GM21360 (cell line): ENCODE measurements at regions not wholly inside any gene's neighbourhood (a gene's known extent, or its start where the extent isn't known, plus 50 kb on each side); places are given as distances from the start of the nearest gene placed in this dataset.

Source experiments
- ATAC-seq: cut with Tn5 transposase; IDR thresholded peaks from one replicate; pipeline ENCODE4 v1.9.1; 2021; ENCODE audit warnings: mild to moderate bottlenecking, moderate library complexity; ENCODE audit not compliant: unreplicated experiment

DNA sequence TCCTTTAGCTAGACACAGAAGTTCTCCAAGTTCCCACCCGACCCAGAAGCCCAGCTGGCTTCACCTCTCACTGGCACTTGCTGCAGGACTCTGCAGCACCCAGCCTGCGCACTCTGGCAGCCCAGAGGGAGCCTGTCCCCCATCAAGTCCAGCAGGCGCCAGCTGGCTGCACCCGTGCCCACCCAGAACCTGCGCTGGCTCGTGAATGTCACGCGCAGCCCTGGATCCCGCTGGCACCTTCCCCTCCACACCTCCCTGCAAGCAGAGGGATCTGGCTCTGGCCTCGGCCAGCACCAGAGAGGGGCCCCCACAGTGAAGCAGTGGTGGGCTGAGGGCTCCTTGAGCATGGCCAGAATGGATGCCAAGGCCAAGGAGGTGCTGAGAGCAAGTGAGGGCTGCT lies 187.6 kb upstream of the HAND2 start:
- ATAC-seq: no peak

DNA sequence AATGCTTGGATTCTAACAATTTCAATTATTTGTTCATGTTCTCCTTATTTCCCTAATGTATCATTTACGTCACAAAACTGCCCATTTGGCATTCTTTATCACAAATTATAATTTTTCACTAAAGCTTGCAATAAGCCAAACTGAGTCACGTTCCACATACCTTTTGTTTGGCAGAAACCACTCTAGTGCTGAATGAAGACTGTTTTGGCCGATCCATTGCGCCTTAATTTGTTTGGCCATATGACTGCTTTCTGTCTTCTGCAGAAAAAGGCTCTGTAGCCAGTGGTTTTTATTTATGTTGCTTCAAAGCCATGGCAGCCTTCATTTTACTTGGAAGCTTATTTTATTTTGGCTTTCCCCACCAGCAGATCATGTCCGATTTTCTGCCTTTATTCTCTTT lies 184.4 kb upstream of the HAND2 start:
- no peak for ATAC-seq

DNA sequence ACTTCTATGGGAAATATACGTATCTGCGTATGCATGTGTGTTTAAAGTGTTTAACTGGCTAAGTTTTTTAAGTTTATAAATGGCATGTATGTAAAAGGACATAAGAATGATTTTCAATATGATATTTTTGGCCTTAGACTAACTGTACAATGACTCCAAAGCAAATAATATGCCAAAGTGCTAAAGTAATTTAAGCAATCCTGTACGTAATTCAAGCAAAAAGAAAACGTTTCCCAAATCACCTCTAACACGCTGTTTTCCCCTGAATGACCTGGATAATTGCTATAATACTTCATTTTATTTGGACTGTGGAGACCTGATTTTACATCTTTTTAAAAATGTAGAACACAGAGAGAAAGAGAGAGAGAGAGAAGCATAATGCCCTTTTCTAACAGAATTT lies 183.0 kb upstream of the HAND2 start:
- ATAC-seq: no peak

DNA sequence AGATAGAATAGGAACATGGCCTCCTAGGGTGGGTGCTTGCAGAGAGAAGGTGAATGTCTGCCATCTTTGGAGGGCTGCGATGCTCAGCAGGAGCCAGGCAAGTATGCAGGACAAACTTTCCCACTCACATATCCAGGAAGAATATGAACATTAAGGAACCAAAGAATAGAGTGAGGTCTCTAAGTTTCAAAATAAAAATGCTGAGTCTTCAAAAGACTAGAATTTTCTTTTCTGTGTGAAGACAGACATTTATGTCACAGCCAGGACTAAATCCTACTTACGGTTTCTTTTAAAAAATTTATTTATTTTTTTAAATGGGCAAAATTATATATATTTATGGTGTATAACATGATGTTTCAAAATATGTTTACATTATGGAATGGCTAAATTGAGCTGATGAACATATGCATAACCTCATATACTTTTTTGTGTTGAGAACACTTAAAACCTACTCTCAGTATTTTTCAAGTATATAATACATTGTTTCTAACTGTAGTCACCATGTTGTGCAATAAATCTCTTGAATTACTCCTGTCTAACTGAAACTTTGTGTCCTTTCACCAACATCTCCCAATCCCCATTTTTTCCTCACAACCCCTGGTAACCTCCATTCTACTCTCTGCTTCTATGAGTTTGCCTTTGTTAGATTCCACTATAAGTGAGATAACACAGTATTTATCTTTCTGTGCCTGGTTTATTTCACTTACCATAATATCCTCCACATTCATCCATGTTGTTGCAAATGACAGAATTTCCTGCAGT lies 177.8 kb upstream of the HAND2 start:
- no peak for ATAC-seq

DNA sequence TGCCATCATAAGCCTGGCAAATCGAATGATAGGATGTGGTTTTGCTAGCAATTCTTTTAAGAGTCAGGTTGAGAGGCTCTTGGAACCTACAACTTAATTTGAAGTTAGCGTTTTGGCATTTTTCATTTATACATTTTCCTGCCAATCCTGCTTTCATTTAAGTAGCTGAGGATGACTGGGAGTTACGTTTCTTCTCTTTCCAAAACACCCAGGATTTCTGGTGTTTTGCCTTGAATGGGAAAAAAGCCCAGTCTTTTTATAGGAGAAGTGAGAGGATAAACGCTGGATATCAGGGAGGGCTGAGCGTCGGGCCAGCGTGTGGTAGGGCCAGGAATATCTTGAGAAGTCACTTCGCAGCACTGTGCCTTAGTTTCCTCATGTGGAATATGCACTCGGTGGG lies 174.2 kb upstream of the HAND2 start:
- ATAC-seq: no peak

DNA sequence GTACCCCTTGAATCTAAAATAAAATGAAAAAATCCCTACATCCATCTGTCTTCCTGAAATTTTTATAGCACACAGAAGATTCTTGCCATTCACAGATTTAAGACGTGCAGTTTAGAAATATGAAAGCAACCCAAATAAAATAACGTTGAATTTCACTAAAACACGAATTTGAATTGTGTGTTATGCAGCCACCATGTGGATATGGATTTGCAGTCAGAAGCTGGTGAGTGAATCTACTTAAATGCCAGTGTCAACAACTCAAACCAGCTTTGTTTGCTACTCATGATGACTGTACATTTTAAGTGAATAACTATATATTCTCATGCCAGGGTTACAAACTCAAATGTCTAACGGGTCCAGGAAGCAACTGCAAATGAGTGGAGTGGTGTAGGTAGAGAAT lies 173.0 kb upstream of the HAND2 start:
- no peak for ATAC-seq

DNA sequence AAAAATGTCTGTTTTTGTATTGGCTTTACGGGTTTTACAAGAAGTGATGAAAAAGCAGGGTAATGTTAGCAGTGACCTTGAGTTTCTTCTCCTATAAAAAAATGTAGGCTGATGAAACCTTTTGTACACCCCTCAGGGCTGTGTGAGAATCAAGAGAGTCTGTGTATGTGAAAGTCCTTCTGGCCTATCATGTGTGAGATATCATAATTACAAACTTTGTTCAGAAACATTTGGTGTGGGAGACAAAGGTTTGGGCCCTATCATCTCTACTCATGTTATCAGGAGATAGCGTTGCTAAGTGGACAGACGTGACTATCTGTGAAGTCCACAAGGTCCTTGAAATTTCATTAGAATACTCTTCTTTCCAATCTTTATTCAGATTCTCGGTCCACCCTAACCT lies 170.6 kb upstream of the HAND2 start:
- no peak for ATAC-seq

DNA sequence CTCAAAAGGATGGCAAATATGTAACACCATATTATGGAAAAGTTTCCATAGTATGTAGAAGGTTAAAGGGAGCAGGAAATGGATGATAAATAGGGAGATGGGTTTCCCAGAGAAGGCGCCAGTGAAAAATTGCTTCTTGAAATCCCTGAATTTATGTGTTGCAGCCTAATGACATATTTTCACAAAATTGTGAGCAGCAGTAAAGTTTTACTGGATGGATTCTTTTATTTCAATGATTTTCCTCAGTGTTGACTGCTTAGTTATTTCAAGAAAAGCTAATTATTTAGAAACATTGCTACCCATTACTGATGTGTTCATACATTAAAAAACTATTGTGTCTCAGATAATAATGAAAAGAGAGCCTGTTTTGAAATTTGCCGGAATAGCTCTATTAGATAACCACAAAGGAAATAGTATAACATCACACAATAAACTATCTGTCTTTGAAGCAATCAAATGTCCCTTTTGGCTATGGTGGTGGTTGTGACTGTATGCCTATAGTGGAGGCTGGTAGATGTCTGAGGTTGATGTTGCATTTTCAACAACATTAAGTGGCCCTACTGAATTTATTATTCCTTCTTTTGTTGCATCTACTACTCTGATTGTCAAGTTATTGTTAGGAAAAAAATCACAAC lies 169.9 kb upstream of the HAND2 start:
- no peak for ATAC-seq

DNA sequence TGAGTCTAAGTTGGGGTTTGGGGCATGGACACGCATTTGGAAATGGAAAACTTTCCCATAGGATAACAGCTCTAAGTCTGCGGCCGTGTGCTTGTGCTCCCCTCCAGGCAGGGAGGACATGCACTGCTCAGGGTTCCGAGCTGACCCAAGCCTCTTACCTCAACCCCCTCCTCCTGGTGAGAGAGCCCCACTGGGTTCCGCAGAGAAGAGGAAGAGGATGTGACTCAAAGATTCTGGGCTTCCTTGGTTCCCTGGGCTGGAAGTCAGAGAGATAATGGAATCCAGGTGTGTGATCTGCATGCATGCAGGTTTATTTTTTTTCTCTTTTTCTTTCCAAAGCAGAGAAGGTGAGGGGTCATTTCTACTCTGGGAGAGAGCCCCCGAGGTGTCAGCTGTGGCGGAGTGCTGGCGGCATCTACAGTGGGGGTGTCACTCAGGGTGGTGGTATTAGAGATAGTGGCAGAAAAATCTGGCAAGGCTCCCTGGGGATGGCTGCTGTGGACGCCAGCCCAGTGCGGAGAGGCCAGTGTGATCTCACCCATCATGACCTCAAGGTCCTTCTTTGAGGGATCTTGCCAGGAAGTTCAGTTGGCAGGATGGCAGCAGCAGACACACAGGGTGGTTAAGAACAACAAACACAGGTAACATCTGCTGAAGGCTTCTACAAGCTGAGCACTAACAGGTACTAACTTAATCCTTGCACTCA lies 168.7 kb upstream of the HAND2 start:
- no peak for ATAC-seq

DNA sequence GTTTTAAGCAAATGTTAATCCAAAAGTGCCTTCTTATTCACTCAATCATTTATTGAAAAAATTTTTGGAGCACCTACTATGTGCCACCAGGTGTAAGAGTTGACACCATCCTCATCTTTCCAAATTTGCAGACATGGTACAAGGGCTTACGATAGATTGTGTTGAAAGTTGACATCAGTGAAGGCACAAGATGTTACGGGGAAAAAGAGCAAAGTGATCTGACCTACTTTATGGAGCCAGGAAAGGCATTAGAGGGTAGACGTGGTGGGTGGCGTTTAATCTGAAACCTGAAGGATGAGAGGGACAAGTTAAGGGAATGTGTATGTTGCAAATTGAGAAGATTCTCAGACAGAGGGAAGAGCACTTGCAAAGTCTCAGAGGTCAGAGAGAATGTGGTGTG lies 167.8 kb upstream of the HAND2 start:
- no peak for ATAC-seq

DNA sequence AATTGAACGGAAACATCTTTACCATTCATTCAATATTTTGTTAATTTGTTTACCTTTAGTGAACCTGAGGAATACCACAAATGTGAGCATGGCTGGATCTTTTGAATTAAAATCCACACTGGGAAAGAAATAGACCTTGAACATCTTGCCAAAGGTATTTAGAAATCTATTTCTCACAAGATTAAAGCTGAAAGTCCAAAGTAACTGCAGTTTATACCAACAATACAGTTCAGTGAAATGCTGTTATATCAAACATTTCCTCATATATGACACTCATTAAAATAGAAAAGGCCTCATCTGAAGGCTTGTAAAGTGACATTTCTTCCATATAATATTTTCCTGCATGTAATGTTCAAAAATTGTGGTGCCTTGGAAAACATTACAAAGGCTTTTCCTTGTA lies 166.5 kb upstream of the HAND2 start:
- ATAC-seq: no peak

DNA sequence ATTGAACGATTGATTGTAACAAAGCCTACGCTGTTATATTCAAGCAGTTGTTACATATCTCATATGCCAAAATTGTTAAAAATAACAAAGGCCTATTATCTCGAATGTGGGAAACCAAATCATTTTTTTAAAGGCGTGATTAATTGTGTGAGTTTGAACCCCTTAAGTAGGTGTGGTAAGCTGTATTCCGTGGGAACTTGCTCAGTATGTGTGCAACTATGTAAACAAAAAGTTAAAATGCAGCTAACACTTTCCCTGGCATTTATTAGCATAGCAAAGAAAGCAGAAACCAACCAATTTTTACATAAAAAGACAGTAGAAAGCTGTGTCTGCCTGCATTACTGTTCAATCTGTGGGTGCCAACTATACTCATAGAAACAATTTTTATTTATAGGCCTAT lies 166.0 kb upstream of the HAND2 start:
- no peak for ATAC-seq

DNA sequence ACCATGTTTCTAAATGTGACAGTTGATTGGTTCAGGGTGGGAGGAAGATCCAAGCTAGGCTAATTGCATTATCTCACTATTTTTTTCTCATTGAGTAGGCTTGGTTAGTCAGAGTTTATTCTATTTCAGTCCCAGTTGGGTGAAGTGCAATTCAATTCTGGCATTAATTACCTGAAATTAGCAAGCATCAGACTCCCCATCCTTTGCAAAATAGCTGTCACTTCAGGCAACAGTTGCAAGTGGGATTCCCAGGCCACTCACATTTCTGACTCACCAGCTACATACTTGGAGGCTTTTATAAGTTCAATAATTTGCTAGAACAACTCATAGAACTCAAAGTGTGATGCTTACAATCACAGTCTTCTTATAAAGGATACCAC lies 155.8 kb upstream of the HAND2 start:
- ATAC-seq: no peak

DNA sequence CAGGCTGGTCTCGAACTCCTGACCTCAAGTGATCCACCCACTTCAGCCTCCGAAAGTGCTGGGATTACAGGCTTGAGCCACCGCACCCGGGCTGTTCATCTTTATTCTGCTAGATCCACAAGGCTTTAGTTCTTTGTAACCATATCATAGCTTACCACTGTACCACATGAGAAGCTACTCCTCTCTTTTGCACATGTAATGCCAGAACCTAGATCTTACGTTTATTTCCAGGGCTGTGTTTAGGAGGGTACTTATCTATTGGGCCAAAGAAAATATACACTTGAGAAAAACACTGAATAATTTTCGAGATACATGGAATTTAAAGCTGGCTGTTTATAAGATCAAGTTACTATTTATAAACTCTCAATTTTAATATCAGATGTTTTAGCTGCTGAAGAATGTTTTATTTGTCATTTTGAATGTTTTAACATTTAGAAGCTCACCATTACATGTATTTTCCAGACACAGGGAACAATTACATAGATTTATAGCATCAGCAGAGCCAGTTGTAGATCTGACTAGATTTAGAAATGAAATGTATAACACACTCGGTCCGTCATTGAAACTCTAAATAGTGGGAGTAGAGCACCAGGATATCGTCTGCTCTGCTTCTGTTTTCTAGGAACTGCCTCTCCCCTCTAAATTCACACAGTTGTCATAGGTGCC lies 155.3 kb upstream of the HAND2 start:
- no peak for ATAC-seq

DNA sequence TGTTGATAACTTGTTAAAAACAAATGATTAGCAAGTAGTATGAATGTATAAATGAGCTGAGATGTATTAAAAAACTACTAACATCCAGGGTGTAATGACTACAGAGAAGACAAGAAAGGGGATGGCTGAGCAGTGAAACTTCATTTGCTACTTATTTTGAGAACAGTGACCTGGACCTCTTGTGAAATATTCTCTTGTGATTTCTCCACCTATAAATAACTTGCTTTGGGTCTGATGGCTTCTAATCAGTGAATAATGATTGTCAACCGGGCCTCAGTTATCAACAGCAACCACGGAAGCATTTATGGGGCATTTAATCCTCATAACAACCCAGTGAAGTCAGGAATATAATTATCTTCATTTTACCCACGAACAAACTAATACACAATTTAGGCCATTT lies 154.2 kb upstream of the HAND2 start:
- ATAC-seq: no peak

DNA sequence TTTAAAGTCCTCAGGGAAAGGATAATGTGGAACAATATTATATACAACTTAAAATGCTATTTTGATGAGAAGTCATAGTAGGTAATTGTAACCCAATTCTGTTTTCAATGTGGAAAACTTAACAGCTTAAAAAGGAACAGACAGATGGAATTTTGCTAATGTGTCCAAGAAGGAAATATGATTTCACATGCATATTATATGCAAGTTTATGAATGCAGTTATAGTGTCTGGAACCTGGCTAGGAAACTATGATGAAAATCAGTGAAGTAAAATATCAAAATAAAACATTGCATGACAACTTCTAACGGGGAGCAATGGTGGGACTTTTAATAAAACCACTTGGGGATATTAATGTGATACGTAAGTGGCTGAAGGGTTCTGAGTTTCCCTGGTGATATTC lies 152.6 kb upstream of the HAND2 start:
- ATAC-seq: no peak

DNA sequence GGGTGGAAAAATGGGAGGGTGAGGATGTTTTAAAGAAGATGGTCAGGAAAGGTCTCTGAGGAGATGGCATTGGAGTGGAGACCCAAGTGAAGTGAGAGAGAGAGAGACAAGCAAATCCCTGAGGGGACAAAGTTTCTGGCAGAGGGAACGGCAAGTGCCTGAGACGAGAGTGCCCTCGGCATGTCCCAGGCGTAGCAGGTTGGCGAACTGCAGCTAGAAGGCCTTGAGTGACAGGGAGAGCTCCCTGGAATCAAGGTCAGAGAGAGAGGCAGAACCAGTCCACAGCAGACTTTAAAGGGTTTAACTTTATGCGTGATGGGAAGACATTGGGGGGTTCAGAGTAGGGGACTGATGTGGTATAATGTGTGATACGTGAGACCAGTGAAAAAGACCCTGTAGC lies 150.2 kb upstream of the HAND2 start:
- no peak for ATAC-seq

DNA sequence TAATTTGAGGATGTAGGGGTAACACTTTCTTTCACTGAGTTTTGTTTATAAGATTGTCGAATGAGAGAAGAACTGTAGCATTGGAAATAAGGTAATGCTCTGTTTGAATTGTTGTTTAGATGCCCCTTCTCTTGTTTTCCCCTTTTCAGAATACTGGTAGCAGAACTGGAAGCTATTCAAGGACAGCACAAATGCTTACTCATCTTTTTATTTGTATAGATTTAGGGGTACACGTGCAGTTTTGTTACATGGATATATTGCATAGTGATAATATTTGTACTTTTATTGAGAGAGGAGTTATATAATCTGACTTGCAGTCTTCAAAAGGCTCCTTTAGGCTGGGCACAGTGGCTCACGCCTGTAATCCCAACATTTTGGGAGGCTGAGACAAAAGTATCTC lies 145.4 kb upstream of the HAND2 start:
- no peak for ATAC-seq

DNA sequence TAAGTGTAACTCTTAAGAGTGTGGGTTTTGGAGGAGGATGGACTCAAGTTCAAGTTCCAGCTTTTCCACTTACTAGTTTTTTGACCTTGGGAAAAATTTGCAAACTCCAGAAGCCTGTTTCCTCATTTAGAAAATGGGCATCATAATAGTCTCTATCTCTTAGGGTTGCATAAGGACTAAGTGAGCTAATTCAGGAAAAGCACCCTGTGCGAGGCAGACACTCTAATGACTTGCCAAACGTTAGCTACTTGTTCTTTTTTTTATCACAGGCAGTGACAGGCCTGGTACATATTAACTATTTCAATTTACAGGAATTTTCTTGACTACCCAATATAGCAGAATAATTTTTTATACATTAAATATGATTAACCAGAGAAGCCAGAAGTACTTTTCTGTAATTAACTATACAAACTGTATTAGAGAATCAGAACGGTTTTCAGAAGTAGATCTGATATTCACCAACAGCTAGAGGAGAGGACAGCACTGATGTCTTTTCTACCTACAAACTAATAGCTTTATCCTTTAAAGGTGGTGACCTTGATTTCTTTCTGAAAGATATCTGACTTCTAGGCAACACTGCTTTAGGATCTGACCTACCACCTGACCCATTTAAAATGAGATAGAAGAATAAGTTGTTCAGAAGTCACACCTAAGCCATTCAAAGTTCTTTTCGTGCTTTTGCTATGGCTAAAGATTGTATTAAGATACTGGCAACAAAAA lies 139.6 kb upstream of the HAND2 start:
- no peak for ATAC-seq

DNA sequence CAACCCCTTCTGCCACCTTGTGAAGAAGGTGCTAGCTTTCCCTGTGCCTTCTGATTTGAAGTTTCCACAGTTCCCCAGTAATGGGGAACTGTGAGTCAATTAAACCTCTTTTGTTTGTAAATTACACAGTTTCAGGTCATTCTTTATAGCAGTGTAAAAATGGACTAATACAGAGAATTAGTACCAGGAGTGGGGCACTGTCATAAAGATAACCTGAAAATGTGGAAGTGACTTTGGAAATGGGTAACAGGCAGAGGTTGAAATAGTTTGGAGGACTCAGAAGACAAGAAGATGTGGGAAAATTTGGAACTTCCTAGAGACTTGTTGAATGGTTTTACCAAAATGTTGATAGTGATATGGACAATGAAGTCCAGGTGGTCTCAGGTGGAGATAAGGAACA lies 131.0 kb upstream of the HAND2 start:
- ATAC-seq: no peak

DNA sequence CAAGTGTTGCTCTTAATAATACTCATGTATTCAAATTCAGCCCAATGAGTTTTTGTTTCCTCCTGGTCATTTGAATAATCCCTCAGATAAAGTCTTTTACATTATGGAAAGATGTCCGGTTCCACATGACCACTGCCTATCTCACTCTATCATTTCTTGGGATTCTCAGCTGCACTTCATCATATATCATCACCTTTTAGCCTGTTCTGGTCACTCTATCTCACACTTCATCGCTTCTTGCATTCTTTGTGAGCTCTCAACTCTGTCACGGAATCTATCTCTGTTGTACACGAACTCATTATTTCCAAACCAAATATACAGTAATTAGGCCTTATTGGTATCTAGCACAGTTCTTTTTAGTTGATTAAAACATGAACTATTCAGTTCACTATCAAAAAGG lies 126.9 kb upstream of the HAND2 start:
- no peak for ATAC-seq
